ENCODE measurements at regions not wholly inside any gene's neighbourhood (a gene's known extent, or its start where the extent isn't known, plus 50 kb on each side); places are given as distances from the start of the nearest gene placed in this dataset.

GRCh38 chr18:42228581-42228980 lies 273.5 kb downstream of the PIK3C3 start:
- no peak for TF ChIP-seq POLR2A (IDR thresholded peaks at IDR 0.05)
- no peak for TF ChIP-seq CTCF (IDR thresholded peaks at IDR 0.05)

All from heart left ventricle (tissue), 13 donors.